ENCODE measurements at regions not wholly inside any gene's neighbourhood (a gene's known extent, or its start where the extent isn't known, plus 50 kb on each side); places are given as distances from the start of the nearest gene placed in this dataset.

DNA sequence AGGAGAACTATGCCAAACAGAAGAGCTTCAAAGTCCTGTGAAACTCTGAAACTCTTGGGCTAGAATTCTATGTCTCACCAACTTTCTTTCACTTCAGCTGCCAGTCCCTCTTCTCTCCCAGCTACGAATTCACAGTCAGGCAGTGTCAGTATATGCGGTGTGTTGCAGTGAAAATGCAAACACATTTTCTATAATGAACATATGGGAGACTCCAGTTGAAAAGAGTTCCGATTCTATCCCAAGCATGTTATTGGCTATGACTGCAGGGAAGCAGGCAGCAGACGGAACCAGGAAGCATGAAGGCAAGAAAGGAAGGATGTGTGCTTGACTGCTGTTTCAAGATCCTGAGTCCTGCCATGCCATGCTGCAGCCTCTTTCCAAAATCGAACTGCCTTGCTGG, 515.7 kb upstream of the TLE4 start:
- H3K9me3 Mint-ChIP-seq = no peaks in the 10 kb centered on the region
- H3K27me3 Mint-ChIP-seq (ENCODE audit: low read depth) = no peaks in the 10 kb centered on the region
- TF ChIP-seq CTCF (conservative IDR thresholded peaks at IDR 0.05) = no peak
- no peak overlapping the region for H3K4me3 Mint-ChIP-seq
- DNase-seq (ENCODE audit: low read depth, low spot score) = no peak
- peaks cover 2% of the 10 kb centered on the region for H3K36me3 Mint-ChIP-seq (ENCODE audit: low read depth)
- no peak overlapping the region for H3K27ac Mint-ChIP-seq (ENCODE audit: unreplicated experiment)
- peaks cover 19% of the 10 kb centered on the region for H3K4me1 Mint-ChIP-seq

DNA sequence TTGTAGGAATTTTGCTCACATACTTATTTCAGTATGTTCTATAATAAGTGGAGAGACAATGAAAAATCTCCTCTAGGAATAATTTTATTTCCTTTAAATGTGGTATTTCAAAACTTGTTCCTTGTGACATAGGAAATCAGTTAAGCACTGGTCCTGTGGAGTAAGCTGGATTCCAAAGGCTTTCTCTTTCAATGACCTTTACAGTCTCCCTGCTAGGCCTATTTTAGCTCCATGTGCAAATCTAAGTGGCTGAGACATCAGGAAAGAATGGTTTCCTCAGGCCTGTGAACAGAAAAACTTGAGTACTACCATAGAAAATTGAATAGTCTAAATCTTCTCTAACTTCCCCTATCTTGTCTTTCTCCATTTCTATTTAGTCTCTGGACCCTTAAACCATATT, 514.2 kb upstream of the TLE4 start:
- no peak for TF ChIP-seq CTCF (conservative IDR thresholded peaks at IDR 0.05)
- H3K4me1 Mint-ChIP-seq = peaks cover 10% of the 10 kb centered on the region
- peaks cover 2% of the 10 kb centered on the region for H3K36me3 Mint-ChIP-seq (ENCODE audit: low read depth)
- H3K27me3 Mint-ChIP-seq (ENCODE audit: low read depth) = no peaks in the 10 kb centered on the region
- H3K9me3 Mint-ChIP-seq = no peaks in the 10 kb centered on the region
- DNase-seq (ENCODE audit: low read depth, low spot score) = no peak
- no peak overlapping the region for H3K27ac Mint-ChIP-seq (ENCODE audit: unreplicated experiment)
- no peak overlapping the region for H3K4me3 Mint-ChIP-seq

- Mint-ChIP-seq H3K4me1 (no peaks in the 10 kb centered on the region), H3K36me3 (ENCODE audit: low read depth) (peaks cover 2% of the 10 kb centered on the region), H3K4me3 (no peak overlapping the region), H3K9me3 (no peaks in the 10 kb centered on the region), H3K27ac (ENCODE audit: unreplicated experiment) (no peak overlapping the region), H3K27me3 (ENCODE audit: low read depth) (no peaks in the 10 kb centered on the region)
- no peak for DNase-seq (ENCODE audit: low read depth, low spot score)
- TF ChIP-seq CTCF (conservative IDR thresholded peaks at IDR 0.05) = no peak
Measured at GRCh38 chr9:79060766-79061165, 511.0 kb upstream of the TLE4 start.

DNA sequence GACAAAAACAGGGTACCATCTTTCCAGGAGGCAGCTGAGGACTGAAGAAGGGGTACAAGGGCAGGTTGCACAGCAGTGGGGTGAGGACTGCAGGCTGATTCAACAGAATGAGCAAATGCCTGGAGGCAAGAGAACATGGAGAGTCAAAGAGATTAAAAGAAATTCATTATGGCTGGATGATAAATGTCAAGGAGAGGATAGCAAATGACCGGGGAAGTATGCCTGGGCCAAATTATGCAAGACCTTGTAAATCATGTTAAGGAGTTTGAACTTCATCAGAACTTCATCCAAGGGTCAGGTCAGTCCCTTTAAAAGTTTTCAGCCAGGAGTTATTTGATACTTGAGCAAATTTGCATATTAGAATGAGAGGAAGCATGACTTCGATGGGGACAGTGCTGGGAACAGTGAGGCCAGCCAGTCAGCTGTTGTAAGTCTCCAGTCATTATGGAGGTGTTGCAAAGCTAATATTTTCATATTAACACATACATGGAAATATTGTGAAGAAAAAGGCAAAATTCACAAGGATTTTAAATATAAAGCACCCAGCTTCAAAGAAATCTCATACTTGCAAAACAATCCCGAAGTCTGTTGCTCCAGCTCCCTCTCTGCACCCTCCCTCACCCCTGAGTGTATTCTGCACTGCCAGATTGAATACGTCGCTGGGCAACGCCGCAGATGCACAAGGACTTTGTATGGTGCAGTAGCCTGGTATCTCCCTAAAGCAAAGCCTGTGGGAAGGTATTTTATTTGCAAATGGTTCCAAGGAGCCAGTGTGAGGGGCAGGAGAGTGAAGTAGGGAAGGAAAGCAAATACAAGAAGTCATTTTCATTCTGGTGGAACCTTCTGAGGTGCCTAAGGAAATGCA, 509.8 kb upstream of the TLE4 start:
- no peak for TF ChIP-seq CTCF (conservative IDR thresholded peaks at IDR 0.05)
- Mint-ChIP-seq H3K4me1 (no peaks in the 10 kb centered on the region), H3K4me3 (no peak overlapping the region), H3K9me3 (no peaks in the 10 kb centered on the region), H3K27me3 (ENCODE audit: low read depth) (no peaks in the 10 kb centered on the region), H3K27ac (ENCODE audit: unreplicated experiment) (no peak overlapping the region), H3K36me3 (ENCODE audit: low read depth) (peaks cover 2% of the 10 kb centered on the region)
- no peak for DNase-seq (ENCODE audit: low read depth, low spot score)

DNA sequence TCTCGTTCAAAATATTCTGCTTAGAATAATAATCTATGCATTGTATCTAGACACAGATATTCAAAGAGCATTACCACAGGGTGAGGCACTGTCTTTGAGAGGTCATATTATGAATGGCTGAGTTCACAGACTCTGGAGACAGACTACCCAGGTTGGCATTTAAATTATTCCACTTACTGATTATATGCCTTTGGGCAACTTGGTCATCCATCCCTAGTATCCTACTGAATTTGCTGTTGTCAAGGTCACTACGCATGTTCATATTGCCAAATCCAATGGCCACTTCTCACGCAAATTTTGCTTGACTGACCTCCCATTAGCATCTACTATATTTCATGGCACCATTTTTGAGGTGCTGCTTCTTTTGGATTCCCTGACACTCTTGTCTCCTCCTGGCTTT, 498.6 kb upstream of the TLE4 start:
- Mint-ChIP-seq H3K27ac (ENCODE audit: unreplicated experiment) (no peak overlapping the region), H3K4me3 (no peak overlapping the region), H3K36me3 (ENCODE audit: low read depth) (peaks cover 7% of the 10 kb centered on the region), H3K9me3 (peaks cover 9% of the 10 kb centered on the region), H3K27me3 (ENCODE audit: low read depth) (no peaks in the 10 kb centered on the region), H3K4me1 (peaks cover 8% of the 10 kb centered on the region)
- no peak for DNase-seq (ENCODE audit: low read depth, low spot score)
- TF ChIP-seq CTCF (conservative IDR thresholded peaks at IDR 0.05) = no peak

Measured in neural crest cell (in vitro differentiated cells).